Smooth muscle cell (in vitro differentiated cells): ENCODE measurements at regions not wholly inside any gene's neighbourhood (a gene's known extent, or its start where the extent isn't known, plus 50 kb on each side); places are given as distances from the start of the nearest gene placed in this dataset.

Source experiments
- DNase-seq: peaks from one replicate; lab custom pipeline; 2025; ENCODE audit not compliant: unreplicated experiment; lab: John Stamatoyannopoulos, UW
- H2AFZ ChIP-seq: fragments of 200-600 bp; sonication (generic); 2 replicates; pipeline ENCODE4 v1.6.0; 2016; ENCODE audit warnings: antibody characterized with exemption, low read depth, mild to moderate bottlenecking
- H3F3A ChIP-seq: fragments of 200-600 bp; sonication (generic); 2 replicates; pipeline ENCODE4 v1.6.0; 2017; ENCODE audit warnings: antibody characterized with exemption, low read depth
- H3K27ac ChIP-seq: fragments of 200-600 bp; sonication (generic); 2 replicates; pipeline ENCODE4 v1.5.1; 2016; ENCODE audit warnings: low read depth, mild to moderate bottlenecking
- H3K27me3 ChIP-seq: fragments of 200-600 bp; sonication (generic); 2 replicates; pipeline ENCODE4 v1.6.1; 2016; ENCODE audit warnings: low read depth, mild to moderate bottlenecking
- H3K36me3 ChIP-seq: fragments of 200-600 bp; sonication (generic); 2 replicates; pipeline ENCODE4 v1.5.1; 2016; ENCODE audit warnings: low read depth
- H3K4me1 ChIP-seq: fragments of 200-600 bp; sonication (generic); 2 replicates; pipeline ENCODE4 v1.5.1; 2016; ENCODE audit warnings: low read depth
- H3K4me2 ChIP-seq: fragments of 200-600 bp; sonication (generic); 2 replicates; pipeline ENCODE4 v1.6.0; 2016; ENCODE audit warnings: mild to moderate bottlenecking
- H3K4me3 ChIP-seq: fragments of 200-600 bp; sonication (generic); 2 replicates; pipeline ENCODE4 v1.5.1; 2016; ENCODE audit warnings: mild to moderate bottlenecking
- H3K79me2 ChIP-seq: fragments of 200-600 bp; sonication (generic); 2 replicates; pipeline ENCODE4 v1.6.0; 2016; ENCODE audit warnings: low read depth, mild to moderate bottlenecking
- H3K9ac ChIP-seq: fragments of 200-600 bp; sonication (generic); 2 replicates; pipeline ENCODE4 v1.6.0; 2016; ENCODE audit warnings: low read depth
- H3K9me3 ChIP-seq: fragments of 200-600 bp; sonication (generic); replicated peaks from 2 replicates; pipeline ENCODE4 v1.5.1; 2016; ENCODE audit warnings: low read depth
- H4K20me1 ChIP-seq: fragments of 200-600 bp; sonication (generic); 2 replicates; pipeline ENCODE4 v1.6.0; 2016; ENCODE audit warnings: low read depth
- WGBS: methylation state at CpG from one replicate; pipeline ENCODE4 v1.1.7; 2016; ENCODE audit warnings: low lambda C conversion rate; 5-methylcytosine and 5-hydroxymethylcytosine counted together
- TF ChIP-seq, protein P1 (sequence below): fragments of 200-600 bp; sonication (generic); IDR thresholded peaks from 2 replicates; pipeline ENCODE4 v1.5.1; 2017; ENCODE audit warnings: borderline replicate concordance, mild to moderate bottlenecking, antibody characterized with exemption; ENCODE audit not compliant: insufficient read depth, poor library complexity, severe bottlenecking

DNA sequence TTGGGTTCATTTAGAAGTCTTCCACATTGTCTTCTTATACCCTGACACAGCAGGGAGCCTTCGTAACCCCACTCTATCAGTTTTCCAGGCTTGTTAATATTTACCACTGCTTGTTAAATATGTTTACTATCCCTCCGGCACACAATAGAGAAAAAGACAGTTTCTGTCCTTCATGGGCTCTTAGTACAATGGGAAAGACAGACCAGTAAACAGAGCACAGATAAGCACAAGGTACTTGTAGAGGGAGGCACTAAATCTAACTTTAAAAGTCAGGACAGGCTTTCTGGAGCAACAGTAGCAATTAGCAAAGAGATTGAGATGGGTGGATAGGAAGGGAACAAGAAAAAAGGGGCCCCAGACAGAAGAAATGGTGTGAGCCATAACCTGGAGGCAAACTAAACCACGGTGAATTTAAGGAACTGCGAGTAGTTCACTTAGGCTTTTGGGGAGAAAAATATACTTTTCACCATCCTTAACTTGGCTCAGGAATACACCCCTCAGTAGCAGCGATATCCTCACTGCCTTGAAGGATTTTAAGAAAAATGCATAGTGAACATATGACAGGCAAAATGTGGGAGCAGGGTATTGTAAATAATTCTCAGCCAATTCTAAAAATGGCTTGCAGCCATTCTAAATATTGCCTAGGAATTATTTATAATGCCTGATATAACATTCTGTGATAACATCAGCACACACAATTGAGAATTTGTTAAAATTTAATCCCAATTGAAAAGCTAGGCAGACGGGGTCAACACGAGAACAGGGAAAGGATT is 383.7 kb downstream of the CDH2 start:
- H3K4me3 ChIP-seq: no peak overlapping the region
- H3K27ac ChIP-seq: no peak overlapping the region
- peak overlapping the region; percentile 43 for H2AFZ ChIP-seq
- DNase-seq: no peak
- TF ChIP-seq, protein P1, sequence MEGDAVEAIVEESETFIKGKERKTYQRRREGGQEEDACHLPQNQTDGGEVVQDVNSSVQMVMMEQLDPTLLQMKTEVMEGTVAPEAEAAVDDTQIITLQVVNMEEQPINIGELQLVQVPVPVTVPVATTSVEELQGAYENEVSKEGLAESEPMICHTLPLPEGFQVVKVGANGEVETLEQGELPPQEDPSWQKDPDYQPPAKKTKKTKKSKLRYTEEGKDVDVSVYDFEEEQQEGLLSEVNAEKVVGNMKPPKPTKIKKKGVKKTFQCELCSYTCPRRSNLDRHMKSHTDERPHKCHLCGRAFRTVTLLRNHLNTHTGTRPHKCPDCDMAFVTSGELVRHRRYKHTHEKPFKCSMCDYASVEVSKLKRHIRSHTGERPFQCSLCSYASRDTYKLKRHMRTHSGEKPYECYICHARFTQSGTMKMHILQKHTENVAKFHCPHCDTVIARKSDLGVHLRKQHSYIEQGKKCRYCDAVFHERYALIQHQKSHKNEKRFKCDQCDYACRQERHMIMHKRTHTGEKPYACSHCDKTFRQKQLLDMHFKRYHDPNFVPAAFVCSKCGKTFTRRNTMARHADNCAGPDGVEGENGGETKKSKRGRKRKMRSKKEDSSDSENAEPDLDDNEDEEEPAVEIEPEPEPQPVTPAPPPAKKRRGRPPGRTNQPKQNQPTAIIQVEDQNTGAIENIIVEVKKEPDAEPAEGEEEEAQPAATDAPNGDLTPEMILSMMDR: no peak
- no peaks in the 10 kb centered on the region for H3K9me3 ChIP-seq
- H3K79me2 ChIP-seq: no peaks in the 10 kb centered on the region
- peaks cover 10% of the 10 kb centered on the region for H3K4me1 ChIP-seq
- whole genome bisulfite sequencing: 71% methylated on average over 7 of the region's 7 CpGs
- no peak overlapping the region for H3K9ac ChIP-seq
- H3K36me3 ChIP-seq: no peaks in the 10 kb centered on the region
- no peaks in the 10 kb centered on the region for H3K27me3 ChIP-seq
- no peak overlapping the region for H3K4me2 ChIP-seq
- no peaks in the 10 kb centered on the region for H4K20me1 ChIP-seq
- H3F3A ChIP-seq: no peaks in the 10 kb centered on the region

- Histone ChIP-seq H3K4me2 (no peak overlapping the region), H3K9ac (no peak overlapping the region), H2AFZ (no peak overlapping the region), H3K27me3 (no peaks in the 10 kb centered on the region), H3K9me3 (no peaks in the 10 kb centered on the region), H3K79me2 (no peaks in the 10 kb centered on the region), H3K36me3 (no peaks in the 10 kb centered on the region), H3K27ac (no peak overlapping the region), H3K4me1 (peaks cover 10% of the 10 kb centered on the region), H3F3A (no peaks in the 10 kb centered on the region), H4K20me1 (no peaks in the 10 kb centered on the region), H3K4me3 (no peak overlapping the region)
- DNase-seq: no peak
- TF ChIP-seq, protein P1: no peak
- 100% methylated on average over 1 of the region's 1 CpG for WGBS
Observed at GRCh38 chr18:27789406-27789805, 387.5 kb downstream of the CDH2 start.

DNA sequence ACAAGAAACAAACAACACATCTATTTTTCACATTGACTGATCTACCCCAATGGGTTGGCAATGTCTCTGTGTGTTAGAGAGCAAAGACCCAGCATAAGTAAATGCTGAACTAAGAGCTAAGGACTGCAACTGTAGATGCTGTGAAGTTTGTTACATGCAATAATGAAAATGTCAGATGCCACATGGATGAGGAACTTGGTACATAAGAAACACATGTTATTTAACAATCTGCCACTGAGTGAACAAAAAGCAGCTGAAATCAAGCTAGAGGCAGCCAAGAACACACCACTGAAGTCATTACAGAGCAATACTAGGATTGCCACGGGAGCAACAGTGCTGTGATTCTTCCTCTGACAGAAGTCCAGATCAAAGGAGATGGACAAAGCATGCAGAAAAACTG is 389.4 kb downstream of the CDH2 start:
- no peaks in the 10 kb centered on the region for H3K36me3 ChIP-seq
- H3K9me3 ChIP-seq: no peaks in the 10 kb centered on the region
- H3K9ac ChIP-seq: no peak overlapping the region
- no peaks in the 10 kb centered on the region for H3F3A ChIP-seq
- TF ChIP-seq, protein P1: no peak
- H3K27me3 ChIP-seq: no peaks in the 10 kb centered on the region
- H3K27ac ChIP-seq: no peak overlapping the region
- H3K4me3 ChIP-seq: no peak overlapping the region
- WGBS: 51% methylated on average over 1 of the region's 1 CpG
- H3K4me2 ChIP-seq: no peak overlapping the region
- no peaks in the 10 kb centered on the region for H4K20me1 ChIP-seq
- no peak overlapping the region for H2AFZ ChIP-seq
- no peaks in the 10 kb centered on the region for H3K79me2 ChIP-seq
- H3K4me1 ChIP-seq: peaks cover 4% of the 10 kb centered on the region
- no peak for DNase-seq
